ENCODE measurements at regions not wholly inside any gene's neighbourhood (a gene's known extent, or its start where the extent isn't known, plus 50 kb on each side); places are given as distances from the start of the nearest gene placed in this dataset.

DNA sequence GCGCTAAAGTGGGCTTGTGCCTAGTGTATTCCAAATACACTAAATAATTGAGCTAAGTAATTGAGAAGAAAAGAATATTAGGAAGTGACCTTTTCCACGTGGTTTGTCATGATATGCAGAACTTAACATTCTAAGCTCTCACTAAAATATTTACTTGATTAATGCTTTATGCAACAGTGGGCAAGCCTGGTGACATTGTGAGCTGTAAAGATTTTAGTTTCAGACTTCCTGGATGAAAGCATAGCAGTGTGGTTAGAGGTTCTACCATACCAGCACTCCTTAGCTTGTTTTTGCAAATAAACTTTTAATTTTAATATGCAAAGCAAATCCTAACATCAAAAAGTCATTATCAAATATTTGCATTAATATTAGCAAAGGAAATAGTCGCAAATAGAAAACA is 1065.1 kb upstream of the SPRY2 start (continued):
- TF ChIP-seq STAT3 (IDR thresholded peaks at IDR 0.05; ENCODE audit: low read depth, low read length) (no peak), MTA3 (IDR thresholded peaks at IDR 0.05; ENCODE audit: borderline replicate concordance, low read length) (no peak), BACH1 (IDR thresholded peaks at IDR 0.05; ENCODE audit: borderline replicate concordance) (no peak), CREM (IDR thresholded peaks at IDR 0.05; ENCODE audit: low read depth) (no peak), NRF1 (conservative IDR thresholded peaks at IDR 0.05; ENCODE audit: low read depth, low read length) (no peak)

DNA sequence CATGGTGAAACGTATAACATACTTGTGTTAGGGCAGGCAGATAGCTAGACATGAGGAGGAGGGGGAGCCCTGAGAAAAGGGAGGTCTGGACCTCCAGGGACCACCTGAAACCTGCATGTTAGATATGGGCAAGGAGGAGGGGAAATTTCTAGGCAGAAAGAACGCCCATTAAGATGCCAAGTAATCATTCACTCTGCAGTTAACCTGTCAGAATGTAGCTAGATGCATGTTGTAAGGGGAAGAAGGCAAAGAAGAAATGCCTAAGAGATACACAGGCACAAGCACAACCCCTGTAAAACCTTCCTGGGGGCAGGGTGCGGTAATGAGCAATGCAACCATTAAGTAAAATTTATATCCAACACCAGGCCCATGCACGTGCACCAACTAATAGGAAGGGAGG is 1055.3 kb upstream of the SPRY2 start:
- FAIRE-seq (no peak), ATAC-seq (no peak), DNase-seq (ENCODE audit: low read depth, low spot score) (no peak)
- in situ Hi-C loops (cut with MboI) = no loop called here
- Histone ChIP-seq H3K27ac (ENCODE audit: control insufficient read depth, insufficient read depth) (no peak overlapping the region), H3K4me3 (no peak overlapping the region), H3K9me3 (replicated peaks; ENCODE audit: control insufficient read depth, insufficient read depth, low read length) (no peaks in the 10 kb centered on the region), H2AFZ (ENCODE audit: control insufficient read depth, low read depth, low read length) (no peak overlapping the region), H3K9ac (ENCODE audit: control insufficient read depth, insufficient read depth, low read length) (no peak overlapping the region), H3K27me3 (replicated peaks in 1 of 2; ENCODE audit: control insufficient read depth in 2 of 2, insufficient read depth in 2 of 2, low read length in 1 of 2) (no peaks in the 10 kb centered on the region), H3K4me2 (ENCODE audit: control insufficient read depth, insufficient read depth) (no peak overlapping the region), H4K20me1 (ENCODE audit: control insufficient read depth, insufficient read depth) (no peaks in the 10 kb centered on the region), H3K36me3 (ENCODE audit: control insufficient read depth in 2 of 2, insufficient read depth in 2 of 2, low read length in 1 of 2) (no peaks in the 10 kb centered on the region), H3K79me2 (ENCODE audit: control insufficient read depth, insufficient read depth, low read length) (no peaks in the 10 kb centered on the region), H3K4me1 (ENCODE audit: control insufficient read depth, insufficient read depth, low read length) (no peaks in the 10 kb centered on the region)
- ChIA-PET POLR2A (no interaction called here), RAD21 (ENCODE audit: unreplicated experiment) (no interaction called here), SMC1A (ENCODE audit: uncharacterized antibody, unreplicated experiment) (interaction anchor here (1.1 to 5.4 kb wide), 3 partner anchors 9 to 83 kb away, joined by 3 to 42 read pairs (median 3); no protein-coding TSS in a partner anchor), CTCF (no interaction called here)
- BruUV-seq (replicated peaks) = no TSS peak
- intact Hi-C loops (cut with micrococcal nuclease; ENCODE audit: unreplicated experiment) = no loop called here
- WGBS (ENCODE audit: insufficient coverage, insufficient replicate concordance, low lambda C conversion rate, missing lambda C conversion rate) = 15% methylated on average over 4 of the region's 4 CpGs
- no peak for TF ChIP-seq PRDM15 (CRISPR knock-in tag; IDR thresholded peaks at IDR 0.05)

Data from GM12878 (cell line).